Neural cell (in vitro differentiated cells): ENCODE measurements at regions not wholly inside any gene's neighbourhood (a gene's known extent, or its start where the extent isn't known, plus 50 kb on each side); places are given as distances from the start of the nearest gene placed in this dataset.

Experiments used
- H2AFZ ChIP-seq: fragments of 200-600, 300-800 bp; sonication (generic), shearing (Covaris generic); 2 replicates; pipeline ENCODE4 v1.6.0; 2014; ENCODE audit warnings: low read depth, mild to moderate bottlenecking, antibody characterized with exemption, low read length, moderate library complexity
- H3F3A ChIP-seq: fragments of 200-600 bp; shearing (Covaris generic); 2 replicates; pipeline ENCODE4 v1.6.1; 2016; ENCODE audit warnings: mild to moderate bottlenecking, moderate library complexity, mixed read lengths, antibody characterized with exemption, low read length; ENCODE audit not compliant: insufficient read depth, poor library complexity, severe bottlenecking
- H3K27ac ChIP-seq: fragments of 200-600, 300-800 bp; sonication (generic), shearing (Covaris generic); 2 replicates; pipeline ENCODE4 v1.5.1; 2014; ENCODE audit warnings: mild to moderate bottlenecking, low read length, moderate library complexity
- H3K27me3 ChIP-seq: fragments of 300-800, 200-600 bp; sonication (generic), shearing (Covaris generic); 2 replicates; pipeline ENCODE4 v1.6.0; 2014; ENCODE audit warnings: mild to moderate bottlenecking, low read depth, low read length, moderate library complexity; ENCODE audit not compliant: insufficient read depth
- H3K36me3 ChIP-seq: fragments of 300-800, 200-600 bp; sonication (generic), shearing (Covaris generic); 2 replicates; pipeline ENCODE4 v1.5.1; 2014; ENCODE audit warnings: mild to moderate bottlenecking, antibody characterized with exemption, low read length, moderate library complexity; ENCODE audit not compliant: insufficient read depth
- H3K4me2 ChIP-seq: fragments of 300-800, 200-600 bp; sonication (generic), shearing (Covaris generic); 2 replicates; pipeline ENCODE4 v1.6.0; 2014; ENCODE audit warnings: mild to moderate bottlenecking, low read length
- H3K4me3 ChIP-seq: fragments of 300-800, 200-600 bp; sonication (generic), shearing (Covaris generic); 2 replicates; pipeline ENCODE4 v1.5.1; 2014; ENCODE audit warnings: mild to moderate bottlenecking, low read length, moderate library complexity
- H3K79me2 ChIP-seq: fragments of 200-600 bp; shearing (Covaris generic); replicated peaks from 2 replicates; pipeline ENCODE4 v1.6.0; 2014; ENCODE audit warnings: mild to moderate bottlenecking, low read length, moderate library complexity; ENCODE audit not compliant: insufficient read depth
- H3K9ac ChIP-seq: fragments of 300-800, 200-600 bp; sonication (generic), shearing (Covaris generic); 2 replicates; pipeline ENCODE4 v1.6.1; 2016; ENCODE audit warnings: mild to moderate bottlenecking, low read length, mixed read lengths
- H3K9me2 ChIP-seq: fragments of 200-600 bp; shearing (Covaris generic); 2 replicates; pipeline ENCODE4 v1.6.1; 2016; ENCODE audit warnings: mild to moderate bottlenecking, low read length, mixed read lengths; ENCODE audit not compliant: insufficient read depth
- H3K9me3 ChIP-seq: fragments of 200-600, 300-800 bp; sonication (generic), shearing (Covaris generic); 2 replicates; pipeline ENCODE4 v1.6.1; 2016; ENCODE audit warnings: mild to moderate bottlenecking, mixed run types, low read length, moderate library complexity, mixed read lengths
- H4K20me1 ChIP-seq: fragments of 200-600 bp; shearing (Covaris generic); 2 replicates; pipeline ENCODE4 v1.6.1; 2016; ENCODE audit warnings: mild to moderate bottlenecking, mixed run types; ENCODE audit not compliant: insufficient read depth
- CTCF ChIP-seq: fragments of 450-650 bp; IDR thresholded peaks from 2 replicates; pipeline ENCODE4 v1.5.1; 2014; ENCODE audit warnings: antibody characterized with exemption, mild to moderate bottlenecking, moderate library complexity; ENCODE audit not compliant: poor library complexity, severe bottlenecking
- EP300 ChIP-seq: fragments of 450-650 bp; conservative IDR thresholded peaks from 2 replicates; pipeline ENCODE4 v1.6.1; 2014; ENCODE audit warnings: antibody characterized with exemption, mild to moderate bottlenecking, moderate library complexity; ENCODE audit not compliant: poor library complexity, severe bottlenecking
- EZH2 ChIP-seq: fragments of 200-600, 300-800 bp; shearing (Covaris generic), sonication (generic); IDR thresholded peaks from 2 replicates; pipeline ENCODE4 v1.6.1; 2014; ENCODE audit warnings: antibody characterized with exemption, low read length, borderline replicate concordance, mild to moderate bottlenecking; ENCODE audit not compliant: insufficient read depth, poor library complexity, severe bottlenecking
- MXI1 ChIP-seq: fragments of 450-650 bp; conservative IDR thresholded peaks from 2 replicates; pipeline ENCODE4 v1.6.1; 2014; ENCODE audit warnings: antibody characterized with exemption, mild to moderate bottlenecking; ENCODE audit not compliant: poor library complexity, severe bottlenecking
- POLR2AphosphoS5 ChIP-seq: IDR thresholded peaks from 2 replicates; pipeline ENCODE4 v1.6.1; 2012
- RAD21 ChIP-seq: fragments of 450-650 bp; conservative IDR thresholded peaks from 2 replicates; pipeline ENCODE4 v1.6.1; 2014; ENCODE audit warnings: antibody characterized with exemption, mild to moderate bottlenecking, moderate library complexity
- SMC3 ChIP-seq: fragments of 450-650 bp; conservative IDR thresholded peaks from 2 replicates; pipeline ENCODE4 v1.6.1; 2014; ENCODE audit warnings: antibody characterized with exemption, mild to moderate bottlenecking, moderate library complexity; ENCODE audit not compliant: poor library complexity
- TAF1 ChIP-seq: IDR thresholded peaks from 2 replicates; pipeline ENCODE4 v1.6.1; 2012; ENCODE audit warnings: low read depth
- TF ChIP-seq, protein P1 (sequence below): IDR thresholded peaks from 2 replicates; pipeline ENCODE4 v1.6.1; 2012; ENCODE audit warnings: borderline replicate concordance

DNA sequence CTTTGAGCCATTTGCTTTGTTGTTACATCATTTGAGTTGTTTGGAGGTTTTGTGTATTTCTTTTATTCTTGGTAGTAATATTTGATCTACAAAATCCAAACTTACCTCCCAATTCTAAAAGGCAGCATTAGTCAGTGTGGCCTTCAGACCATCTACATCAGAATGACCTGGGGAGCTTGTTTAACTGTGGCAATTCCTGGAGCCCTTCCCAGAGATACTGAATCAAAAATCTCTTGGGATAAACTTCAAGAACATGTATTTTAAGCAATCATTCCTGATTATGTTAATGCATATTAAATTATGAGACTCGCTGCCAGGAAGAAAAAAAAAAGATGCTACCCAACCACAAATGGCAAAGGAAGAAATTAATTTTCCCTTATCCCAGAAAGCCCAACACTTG lies 268.9 kb upstream of the PDE4D start:
- Histone ChIP-seq H3K36me3 (no peaks in the 10 kb centered on the region), H4K20me1 (no peaks in the 10 kb centered on the region), H3K27ac (no peak overlapping the region), H3F3A (no peaks in the 10 kb centered on the region), H3K9me2 (no peaks in the 10 kb centered on the region), H2AFZ (no peak overlapping the region), H3K27me3 (no peaks in the 10 kb centered on the region), H3K4me3 (no peak overlapping the region), H3K9me3 (no peaks in the 10 kb centered on the region), H3K9ac (no peak overlapping the region), H3K79me2 (no peaks in the 10 kb centered on the region), H3K4me2 (no peak overlapping the region)
- no peak for TF ChIP-seq EP300
- TF ChIP-seq EZH2: no peak
- TF ChIP-seq MXI1: no peak
- no peak for TF ChIP-seq SMC3
- TF ChIP-seq TAF1: no peak
- no peak for TF ChIP-seq CTCF
- no peak for TF ChIP-seq POLR2AphosphoS5
- no peak for TF ChIP-seq RAD21
- TF ChIP-seq, protein P1, sequence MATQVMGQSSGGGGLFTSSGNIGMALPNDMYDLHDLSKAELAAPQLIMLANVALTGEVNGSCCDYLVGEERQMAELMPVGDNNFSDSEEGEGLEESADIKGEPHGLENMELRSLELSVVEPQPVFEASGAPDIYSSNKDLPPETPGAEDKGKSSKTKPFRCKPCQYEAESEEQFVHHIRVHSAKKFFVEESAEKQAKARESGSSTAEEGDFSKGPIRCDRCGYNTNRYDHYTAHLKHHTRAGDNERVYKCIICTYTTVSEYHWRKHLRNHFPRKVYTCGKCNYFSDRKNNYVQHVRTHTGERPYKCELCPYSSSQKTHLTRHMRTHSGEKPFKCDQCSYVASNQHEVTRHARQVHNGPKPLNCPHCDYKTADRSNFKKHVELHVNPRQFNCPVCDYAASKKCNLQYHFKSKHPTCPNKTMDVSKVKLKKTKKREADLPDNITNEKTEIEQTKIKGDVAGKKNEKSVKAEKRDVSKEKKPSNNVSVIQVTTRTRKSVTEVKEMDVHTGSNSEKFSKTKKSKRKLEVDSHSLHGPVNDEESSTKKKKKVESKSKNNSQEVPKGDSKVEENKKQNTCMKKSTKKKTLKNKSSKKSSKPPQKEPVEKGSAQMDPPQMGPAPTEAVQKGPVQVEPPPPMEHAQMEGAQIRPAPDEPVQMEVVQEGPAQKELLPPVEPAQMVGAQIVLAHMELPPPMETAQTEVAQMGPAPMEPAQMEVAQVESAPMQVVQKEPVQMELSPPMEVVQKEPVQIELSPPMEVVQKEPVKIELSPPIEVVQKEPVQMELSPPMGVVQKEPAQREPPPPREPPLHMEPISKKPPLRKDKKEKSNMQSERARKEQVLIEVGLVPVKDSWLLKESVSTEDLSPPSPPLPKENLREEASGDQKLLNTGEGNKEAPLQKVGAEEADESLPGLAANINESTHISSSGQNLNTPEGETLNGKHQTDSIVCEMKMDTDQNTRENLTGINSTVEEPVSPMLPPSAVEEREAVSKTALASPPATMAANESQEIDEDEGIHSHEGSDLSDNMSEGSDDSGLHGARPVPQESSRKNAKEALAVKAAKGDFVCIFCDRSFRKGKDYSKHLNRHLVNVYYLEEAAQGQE: no peak

DNA sequence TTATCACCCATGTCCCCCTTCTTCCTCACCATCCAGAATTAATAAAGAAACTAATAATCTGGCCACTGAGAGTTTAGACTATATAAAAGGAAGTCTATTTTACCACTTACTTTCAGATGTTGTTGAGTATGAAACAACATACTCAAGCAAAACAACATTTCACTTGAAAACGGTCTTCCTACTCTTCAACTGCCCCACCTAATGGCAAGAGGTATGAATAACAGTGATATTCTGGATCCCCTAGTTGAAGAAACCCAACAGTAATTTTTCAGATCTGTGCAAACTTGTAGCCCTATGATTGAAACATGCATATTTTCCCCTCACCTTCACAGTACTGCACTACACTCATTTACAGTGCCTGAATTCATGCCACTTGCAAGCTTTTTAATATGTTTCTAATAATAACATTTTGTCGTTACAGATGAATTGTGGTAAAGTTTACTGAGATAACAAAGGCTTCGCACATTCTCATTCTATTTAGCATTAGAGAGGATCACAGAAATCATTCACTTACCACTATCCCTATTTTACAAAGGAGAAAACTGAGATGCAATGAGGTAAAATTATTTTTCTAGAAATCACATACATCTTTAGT lies 267.9 kb upstream of the PDE4D start:
- H3K4me2 ChIP-seq: no peak overlapping the region
- H3K9me3 ChIP-seq: no peaks in the 10 kb centered on the region
- no peak for TF ChIP-seq MXI1
- TF ChIP-seq, protein P1: no peak
- TF ChIP-seq SMC3: peak; percentile 69
- TF ChIP-seq POLR2AphosphoS5: no peak
- TF ChIP-seq CTCF: peak; percentile 64
- no peak for TF ChIP-seq TAF1
- TF ChIP-seq EZH2: no peak
- peak; percentile 62 for TF ChIP-seq RAD21
- TF ChIP-seq EP300: no peak
- no peaks in the 10 kb centered on the region for H3K36me3 ChIP-seq
- no peak overlapping the region for H3K27ac ChIP-seq
- no peak overlapping the region for H3K4me3 ChIP-seq
- no peaks in the 10 kb centered on the region for H3F3A ChIP-seq
- H4K20me1 ChIP-seq: no peaks in the 10 kb centered on the region
- no peak overlapping the region for H2AFZ ChIP-seq
- H3K9ac ChIP-seq: no peak overlapping the region
- no peaks in the 10 kb centered on the region for H3K27me3 ChIP-seq
- no peaks in the 10 kb centered on the region for H3K79me2 ChIP-seq
- no peaks in the 10 kb centered on the region for H3K9me2 ChIP-seq
